ENCODE measurements at regions not wholly inside any gene's neighbourhood (a gene's known extent, or its start where the extent isn't known, plus 50 kb on each side); places are given as distances from the start of the nearest gene placed in this dataset.

- Histone ChIP-seq H3K27ac (ENCODE audit: insufficient read depth, low read length) (no peak overlapping the region), H4K20me1 (ENCODE audit: control insufficient read depth, extremely low read depth, insufficient read depth, low read length) (no peaks in the 10 kb centered on the region), H2AFZ (ENCODE audit: low read length) (no peak overlapping the region), H3K79me2 (ENCODE audit: control insufficient read depth, insufficient read depth, low read length) (no peaks in the 10 kb centered on the region), H3K36me3 (ENCODE audit: control insufficient read depth, insufficient read depth, low read length) (no peaks in the 10 kb centered on the region), H3K4me2 (ENCODE audit: extremely low read depth, insufficient read depth, low read length) (no peak overlapping the region), H3K27me3 (ENCODE audit: control insufficient read depth, insufficient read depth, low read length) (no peaks in the 10 kb centered on the region), H3K4me3 (replicated peaks in 1 of 4; ENCODE audit: control extremely low read depth in 1 of 4, insufficient read depth in 1 of 4, low read depth in 3 of 4, low read length in 4 of 4) (no peak overlapping the region), H3K4me1 (ENCODE audit: control insufficient read depth, extremely low read depth, insufficient read depth, low read length) (no peaks in the 10 kb centered on the region), H3K9me3 (ENCODE audit: control insufficient read depth, insufficient read depth, low read depth, low read length) (no peaks in the 10 kb centered on the region), H3K9ac (ENCODE audit: insufficient read depth, low read length) (no peak overlapping the region)
- no peak for TF ChIP-seq CTCF (conservative IDR thresholded peaks at IDR 0.05 in 1 of 2, IDR thresholded peaks at IDR 0.05 in 1 of 2; ENCODE audit: low read depth in 1 of 2, low read length in 2 of 2)
- no peak for DNase-seq (ENCODE audit: low read depth in 2 of 2)
Measured at GRCh38 chr5:124591583-124591982, 154.9 kb downstream of the ZNF608 start.

GRCh38 chr5:124590686-124591085 lies 155.8 kb downstream of the ZNF608 start:
- H3K4me2 ChIP-seq (ENCODE audit: extremely low read depth, insufficient read depth, low read length), result no peak overlapping the region
- H3K4me1 ChIP-seq (ENCODE audit: control insufficient read depth, extremely low read depth, insufficient read depth, low read length), result no peaks in the 10 kb centered on the region
- no peaks in the 10 kb centered on the region for H3K79me2 ChIP-seq (ENCODE audit: control insufficient read depth, insufficient read depth, low read length)
- no peak overlapping the region for H2AFZ ChIP-seq (ENCODE audit: low read length)
- H3K4me3 ChIP-seq (replicated peaks in 1 of 4; ENCODE audit: control extremely low read depth in 1 of 4, insufficient read depth in 1 of 4, low read depth in 3 of 4, low read length in 4 of 4), result no peak overlapping the region
- no peak overlapping the region for H3K9ac ChIP-seq (ENCODE audit: insufficient read depth, low read length)
- H3K27me3 ChIP-seq (ENCODE audit: control insufficient read depth, insufficient read depth, low read length), result no peaks in the 10 kb centered on the region
- no peak overlapping the region for H3K27ac ChIP-seq (ENCODE audit: insufficient read depth, low read length)
- H4K20me1 ChIP-seq (ENCODE audit: control insufficient read depth, extremely low read depth, insufficient read depth, low read length), result no peaks in the 10 kb centered on the region
- TF ChIP-seq EZH2 (IDR thresholded peaks at IDR 0.05; ENCODE audit: low read length, missing control alignments) (no peak), CTCF (conservative IDR thresholded peaks at IDR 0.05 in 1 of 2, IDR thresholded peaks at IDR 0.05 in 1 of 2; ENCODE audit: low read depth in 1 of 2, low read length in 2 of 2) (no peak)
- H3K36me3 ChIP-seq (ENCODE audit: control insufficient read depth, insufficient read depth, low read length), result no peaks in the 10 kb centered on the region
- DNase-seq (ENCODE audit: low read depth in 2 of 2), result no peak
- H3K9me3 ChIP-seq (ENCODE audit: control insufficient read depth, insufficient read depth, low read depth, low read length), result no peaks in the 10 kb centered on the region

DNA sequence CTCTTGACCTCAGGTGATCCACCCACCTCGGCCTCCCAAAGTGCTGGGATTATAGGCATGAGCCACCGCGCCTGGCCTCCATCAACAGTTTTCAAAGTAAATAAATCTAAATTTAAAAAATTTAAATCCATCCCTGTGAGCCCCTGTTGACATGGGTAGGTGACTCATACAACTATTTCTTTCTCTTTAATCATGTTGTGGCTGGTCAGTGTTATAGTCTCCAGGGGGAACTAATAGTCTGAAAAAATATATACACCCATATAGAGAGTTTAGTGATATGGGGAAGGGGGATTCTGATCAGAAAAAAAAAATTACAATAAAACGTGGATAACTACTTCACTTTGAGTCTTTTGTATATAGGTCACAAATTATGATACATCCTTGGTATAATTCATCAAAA lies 159.2 kb downstream of the ZNF608 start:
- Histone ChIP-seq H3K4me2 (ENCODE audit: extremely low read depth, insufficient read depth, low read length) (no peak overlapping the region), H3K4me3 (replicated peaks in 1 of 4; ENCODE audit: control extremely low read depth in 1 of 4, insufficient read depth in 1 of 4, low read depth in 3 of 4, low read length in 4 of 4) (no peak overlapping the region), H2AFZ (ENCODE audit: low read length) (no peak overlapping the region), H3K27ac (ENCODE audit: insufficient read depth, low read length) (no peak overlapping the region), H3K4me1 (ENCODE audit: control insufficient read depth, extremely low read depth, insufficient read depth, low read length) (peaks cover 2% of the 10 kb centered on the region), H3K27me3 (ENCODE audit: control insufficient read depth, insufficient read depth, low read length) (no peaks in the 10 kb centered on the region), H3K79me2 (ENCODE audit: control insufficient read depth, insufficient read depth, low read length) (no peaks in the 10 kb centered on the region), H3K9me3 (ENCODE audit: control insufficient read depth, insufficient read depth, low read depth, low read length) (no peaks in the 10 kb centered on the region), H3K36me3 (ENCODE audit: control insufficient read depth, insufficient read depth, low read length) (no peaks in the 10 kb centered on the region), H4K20me1 (ENCODE audit: control insufficient read depth, extremely low read depth, insufficient read depth, low read length) (no peaks in the 10 kb centered on the region), H3K9ac (ENCODE audit: insufficient read depth, low read length) (no peak overlapping the region)
- no peak for DNase-seq (ENCODE audit: low read depth in 2 of 2)
- TF ChIP-seq CTCF (conservative IDR thresholded peaks at IDR 0.05 in 1 of 2, IDR thresholded peaks at IDR 0.05 in 1 of 2; ENCODE audit: low read depth in 1 of 2, low read length in 2 of 2), result no peak
- no peak for TF ChIP-seq EZH2 (IDR thresholded peaks at IDR 0.05; ENCODE audit: low read length, missing control alignments)

All from fibroblast of lung (primary cell).